SJCRH30 (cell line): ENCODE measurements at regions not wholly inside any gene's neighbourhood (a gene's known extent, or its start where the extent isn't known, plus 50 kb on each side); places are given as distances from the start of the nearest gene placed in this dataset.

Experiments used
- DNase-seq, 2 experiments: peaks; one replicate each; pipeline ENCODE4 v3.0.0-alpha.2; 2015 to 2020
- H3K27ac ChIP-seq: fragments of 250-450 bp; sonication (Bioruptor Pico); 2 replicates; pipeline ENCODE4 v1.5.1; 2020; ENCODE audit warnings: mild to moderate bottlenecking, moderate library complexity
- H3K27me3 ChIP-seq: fragments of 250-450 bp; sonication (Bioruptor Pico); 2 replicates; pipeline ENCODE4 v1.5.1; 2020; ENCODE audit warnings: mild to moderate bottlenecking, moderate library complexity
- H3K36me3 ChIP-seq: fragments of 250-450 bp; sonication (Bioruptor Pico); 2 replicates; pipeline ENCODE4 v1.5.1; 2020; ENCODE audit warnings: mild to moderate bottlenecking, moderate library complexity
- H3K4me1 ChIP-seq: fragments of 250-450 bp; sonication (Bioruptor Pico); 2 replicates; pipeline ENCODE4 v1.5.1; 2020; ENCODE audit warnings: mild to moderate bottlenecking, moderate library complexity
- H3K4me3 ChIP-seq: fragments of 250-450 bp; sonication (Bioruptor Pico); 2 replicates; pipeline ENCODE4 v1.5.1; 2020; ENCODE audit warnings: mild to moderate bottlenecking, moderate library complexity
- H3K9me3 ChIP-seq: fragments of 250-450 bp; sonication (Bioruptor Pico); replicated peaks from 2 replicates; pipeline ENCODE4 v1.5.1; 2020; ENCODE audit warnings: mild to moderate bottlenecking, moderate library complexity

GRCh38 chr3:6089780-6090179, 771.1 kb upstream of the GRM7 start:
- Histone ChIP-seq H3K9me3 (no peaks in the 10 kb centered on the region), H3K4me3 (no peak overlapping the region), H3K27me3 (peaks cover 4% of the 10 kb centered on the region; the same call in 1 of the 2 replicates), H3K27ac (no peak overlapping the region), H3K4me1 (no peaks in the 10 kb centered on the region), H3K36me3 (no peaks in the 10 kb centered on the region)
- DNase-seq: no peak

- Histone ChIP-seq H3K27me3 (peaks cover 4% of the 10 kb centered on the region; the same call in 1 of the 2 replicates), H3K4me3 (no peak overlapping the region), H3K27ac (no peak overlapping the region), H3K9me3 (no peaks in the 10 kb centered on the region), H3K4me1 (no peaks in the 10 kb centered on the region), H3K36me3 (no peaks in the 10 kb centered on the region)
- DNase-seq: no peak
Observed at GRCh38 chr3:6091262-6091661, 769.7 kb upstream of the GRM7 start.

- Histone ChIP-seq H3K4me3 (no peak overlapping the region), H3K4me1 (no peaks in the 10 kb centered on the region), H3K27me3 (peaks cover 4% of the 10 kb centered on the region; the same call in 1 of the 2 replicates), H3K36me3 (no peaks in the 10 kb centered on the region), H3K27ac (no peak overlapping the region), H3K9me3 (no peaks in the 10 kb centered on the region)
- no peak for DNase-seq
Observed at GRCh38 chr3:6095006-6095405, 765.9 kb upstream of the GRM7 start.

- H3K27ac ChIP-seq: no peak overlapping the region
- no peaks in the 10 kb centered on the region for H3K9me3 ChIP-seq
- no peaks in the 10 kb centered on the region for H3K36me3 ChIP-seq
- H3K4me1 ChIP-seq: no peaks in the 10 kb centered on the region
- no peak overlapping the region for H3K4me3 ChIP-seq
- DNase-seq: no peak
- no peaks in the 10 kb centered on the region for H3K27me3 ChIP-seq
Observed at GRCh38 chr3:6097021-6097420, 763.9 kb upstream of the GRM7 start.

GRCh38 chr3:6097556-6097955, 763.4 kb upstream of the GRM7 start:
- Histone ChIP-seq H3K27me3 (no peaks in the 10 kb centered on the region), H3K4me1 (no peaks in the 10 kb centered on the region), H3K27ac (no peak overlapping the region), H3K4me3 (no peak overlapping the region), H3K36me3 (no peaks in the 10 kb centered on the region), H3K9me3 (no peaks in the 10 kb centered on the region)
- DNase-seq: no peak

GRCh38 chr3:6098516-6099157, 762.3 kb upstream of the GRM7 start:
- H3K27ac ChIP-seq: no peak overlapping the region

GRCh38 chr3:6099458-6100075, 761.3 kb upstream of the GRM7 start:
- Histone ChIP-seq H3K36me3 (no peaks in the 10 kb centered on the region), H3K27me3 (no peaks in the 10 kb centered on the region), H3K4me3 (no peak overlapping the region), H3K4me1 (no peaks in the 10 kb centered on the region), H3K27ac (no peak overlapping the region), H3K9me3 (no peaks in the 10 kb centered on the region)
- DNase-seq: no peak

More at GRCh38 chr3:6098516-6099157, 762.3 kb upstream of the GRM7 start:
- Histone ChIP-seq H3K36me3 (no peaks in the 10 kb centered on the region), H3K9me3 (no peaks in the 10 kb centered on the region), H3K4me1 (no peaks in the 10 kb centered on the region), H3K4me3 (no peak overlapping the region), H3K27me3 (no peaks in the 10 kb centered on the region)
- DNase-seq: no peak

- Histone ChIP-seq H3K9me3 (no peaks in the 10 kb centered on the region), H3K36me3 (no peaks in the 10 kb centered on the region), H3K27ac (no peak overlapping the region), H3K27me3 (no peaks in the 10 kb centered on the region), H3K4me1 (no peaks in the 10 kb centered on the region), H3K4me3 (no peak overlapping the region)
- no peak for DNase-seq
Observed at GRCh38 chr3:6105187-6105586, 755.7 kb upstream of the GRM7 start.

GRCh38 chr3:6108957-6109356, 752.0 kb upstream of the GRM7 start:
- H3K9me3 ChIP-seq: no peaks in the 10 kb centered on the region
- no peak overlapping the region for H3K27ac ChIP-seq
- no peak for DNase-seq
- no peak overlapping the region for H3K4me3 ChIP-seq
- H3K36me3 ChIP-seq: no peaks in the 10 kb centered on the region
- H3K4me1 ChIP-seq: no peaks in the 10 kb centered on the region
- H3K27me3 ChIP-seq: no peaks in the 10 kb centered on the region

- DNase-seq: no peak
- no peaks in the 10 kb centered on the region for H3K36me3 ChIP-seq
- H3K4me3 ChIP-seq: no peak overlapping the region
- no peaks in the 10 kb centered on the region for H3K9me3 ChIP-seq
- H3K4me1 ChIP-seq: no peaks in the 10 kb centered on the region
- no peak overlapping the region for H3K27ac ChIP-seq
- no peaks in the 10 kb centered on the region for H3K27me3 ChIP-seq
Observed at GRCh38 chr3:6110451-6110850, 750.5 kb upstream of the GRM7 start.

- H3K27ac ChIP-seq: no peak overlapping the region
- no peak for DNase-seq
- H3K36me3 ChIP-seq: no peaks in the 10 kb centered on the region
- no peaks in the 10 kb centered on the region for H3K4me1 ChIP-seq
- no peaks in the 10 kb centered on the region for H3K9me3 ChIP-seq
- no peaks in the 10 kb centered on the region for H3K27me3 ChIP-seq
- H3K4me3 ChIP-seq: no peak overlapping the region
Observed at GRCh38 chr3:6112546-6112945, 748.4 kb upstream of the GRM7 start.

- H3K27ac ChIP-seq: no peak overlapping the region
- no peak for DNase-seq
- no peaks in the 10 kb centered on the region for H3K9me3 ChIP-seq
- no peaks in the 10 kb centered on the region for H3K27me3 ChIP-seq
- no peaks in the 10 kb centered on the region for H3K36me3 ChIP-seq
- H3K4me1 ChIP-seq: no peaks in the 10 kb centered on the region
- no peak overlapping the region for H3K4me3 ChIP-seq
Observed at GRCh38 chr3:6113338-6113737, 747.6 kb upstream of the GRM7 start.

- no peak overlapping the region for H3K27ac ChIP-seq
- H3K9me3 ChIP-seq: no peaks in the 10 kb centered on the region
- no peak for DNase-seq
- no peaks in the 10 kb centered on the region; the same call in 1 of the 2 replicates for H3K27me3 ChIP-seq
- no peaks in the 10 kb centered on the region for H3K36me3 ChIP-seq
- no peaks in the 10 kb centered on the region for H3K4me1 ChIP-seq
- no peak overlapping the region for H3K4me3 ChIP-seq
Observed at GRCh38 chr3:6119367-6119766, 741.5 kb upstream of the GRM7 start.

GRCh38 chr3:6120786-6121185, 740.1 kb upstream of the GRM7 start:
- Histone ChIP-seq H3K36me3 (no peaks in the 10 kb centered on the region), H3K27ac (no peak overlapping the region), H3K4me3 (no peak overlapping the region), H3K4me1 (no peaks in the 10 kb centered on the region), H3K27me3 (no peaks in the 10 kb centered on the region; the same call in 1 of the 2 replicates), H3K9me3 (no peaks in the 10 kb centered on the region)
- DNase-seq: no peak

- Histone ChIP-seq H3K9me3 (no peaks in the 10 kb centered on the region), H3K4me1 (no peaks in the 10 kb centered on the region), H3K27ac (no peak overlapping the region), H3K27me3 (no peaks in the 10 kb centered on the region; the same call in 1 of the 2 replicates), H3K4me3 (no peak overlapping the region), H3K36me3 (no peaks in the 10 kb centered on the region)
- DNase-seq: no peak
Observed at GRCh38 chr3:6124875-6125274, 736.0 kb upstream of the GRM7 start.

GRCh38 chr3:6125520-6125919, 735.4 kb upstream of the GRM7 start:
- Histone ChIP-seq H3K27me3 (no peaks in the 10 kb centered on the region; the same call in 1 of the 2 replicates), H3K27ac (no peak overlapping the region), H3K4me1 (no peaks in the 10 kb centered on the region), H3K4me3 (no peak overlapping the region), H3K9me3 (no peaks in the 10 kb centered on the region), H3K36me3 (no peaks in the 10 kb centered on the region)
- DNase-seq: no peak
